Activated naive CD8-positive, alpha-beta T cell (primary cell): ENCODE measurements at regions not wholly inside any gene's neighbourhood (a gene's known extent, or its start where the extent isn't known, plus 50 kb on each side); places are given as distances from the start of the nearest gene placed in this dataset.

ENCODE experiments used
- H3K27ac Mint-ChIP-seq: one replicate; pipeline ENCODE4 v1.8.0; 2021; ENCODE audit warnings: mixed read lengths
- H3K27me3 Mint-ChIP-seq: one replicate; pipeline ENCODE4 v1.8.0; 2021; ENCODE audit warnings: mixed read lengths
- H3K36me3 Mint-ChIP-seq: one replicate; pipeline ENCODE4 v1.8.0; 2021; ENCODE audit warnings: mixed read lengths
- H3K4me1 Mint-ChIP-seq: one replicate; pipeline ENCODE4 v1.8.0; 2021; ENCODE audit warnings: low read depth, mixed read lengths
- H3K4me3 Mint-ChIP-seq: one replicate; pipeline ENCODE4 v1.8.0; 2021; ENCODE audit warnings: mild to moderate bottlenecking, mixed read lengths
- H3K9me3 Mint-ChIP-seq: one replicate; pipeline ENCODE4 v1.8.0; 2021; ENCODE audit warnings: low read depth, mixed read lengths

GRCh38 chr2:111653103-111653624, 230.8 kb downstream of the ANAPC1 start:
- no peak overlapping the region for H3K27ac Mint-ChIP-seq
- H3K4me1 Mint-ChIP-seq: no peaks in the 10 kb centered on the region
- H3K27me3 Mint-ChIP-seq: no peaks in the 10 kb centered on the region
- no peaks in the 10 kb centered on the region for H3K36me3 Mint-ChIP-seq
- H3K9me3 Mint-ChIP-seq: no peaks in the 10 kb centered on the region
- no peak overlapping the region for H3K4me3 Mint-ChIP-seq

GRCh38 chr2:111653913-111654312, 230.1 kb downstream of the ANAPC1 start:
- H3K27ac Mint-ChIP-seq: no peak overlapping the region
- H3K4me3 Mint-ChIP-seq: no peak overlapping the region
- no peaks in the 10 kb centered on the region for H3K9me3 Mint-ChIP-seq
- no peaks in the 10 kb centered on the region for H3K27me3 Mint-ChIP-seq
- no peaks in the 10 kb centered on the region for H3K36me3 Mint-ChIP-seq
- no peaks in the 10 kb centered on the region for H3K4me1 Mint-ChIP-seq

DNA sequence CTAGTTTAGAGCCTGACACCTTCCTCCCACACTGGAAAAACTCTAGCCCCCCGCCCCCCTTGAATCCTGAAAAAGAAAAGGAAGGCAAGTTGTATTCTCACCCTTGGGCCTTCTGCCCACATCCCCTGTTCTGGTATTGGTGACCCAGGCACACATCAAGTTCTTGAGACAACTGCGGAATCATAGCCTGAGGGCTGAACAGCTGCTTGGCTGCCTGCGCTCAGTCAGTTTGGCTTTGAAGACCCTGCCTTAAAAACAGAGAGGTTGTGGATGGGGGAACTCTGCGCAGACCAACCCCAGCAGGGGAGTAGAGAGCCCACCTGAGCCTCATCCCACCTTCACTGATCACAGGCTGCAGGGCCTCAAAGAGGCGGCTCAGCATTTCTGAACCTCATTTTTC, 229.2 kb downstream of the ANAPC1 start:
- Mint-ChIP-seq H3K27me3 (no peaks in the 10 kb centered on the region), H3K4me1 (no peaks in the 10 kb centered on the region)

DNA sequence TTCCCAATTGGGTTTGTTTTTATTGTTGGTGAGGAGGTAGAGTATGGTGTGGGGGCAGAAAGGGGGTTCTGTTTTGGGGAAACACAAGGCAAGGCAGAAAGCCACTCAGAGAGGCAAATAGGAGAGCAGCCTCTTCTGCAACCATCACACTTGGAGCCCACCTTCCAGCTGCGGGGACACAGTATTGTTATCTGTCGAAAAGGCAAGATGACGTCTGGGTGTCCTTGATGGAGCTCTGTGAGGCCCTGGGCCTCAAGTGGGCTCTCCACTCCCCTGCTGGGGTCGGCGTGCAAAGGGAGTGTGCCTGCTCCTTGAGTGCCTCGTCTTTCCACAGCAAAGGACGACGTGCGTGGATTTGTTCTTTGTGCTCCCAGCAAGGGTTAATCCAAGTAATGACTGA, 227.6 kb downstream of the ANAPC1 start:
- no peaks in the 10 kb centered on the region for H3K27me3 Mint-ChIP-seq
- H3K4me1 Mint-ChIP-seq: no peaks in the 10 kb centered on the region

More for the DNA sequence above, 229.2 kb downstream of the ANAPC1 start:
- Mint-ChIP-seq H3K36me3 (no peaks in the 10 kb centered on the region), H3K27ac (no peak overlapping the region), H3K9me3 (no peaks in the 10 kb centered on the region), H3K4me3 (no peak overlapping the region)

DNA sequence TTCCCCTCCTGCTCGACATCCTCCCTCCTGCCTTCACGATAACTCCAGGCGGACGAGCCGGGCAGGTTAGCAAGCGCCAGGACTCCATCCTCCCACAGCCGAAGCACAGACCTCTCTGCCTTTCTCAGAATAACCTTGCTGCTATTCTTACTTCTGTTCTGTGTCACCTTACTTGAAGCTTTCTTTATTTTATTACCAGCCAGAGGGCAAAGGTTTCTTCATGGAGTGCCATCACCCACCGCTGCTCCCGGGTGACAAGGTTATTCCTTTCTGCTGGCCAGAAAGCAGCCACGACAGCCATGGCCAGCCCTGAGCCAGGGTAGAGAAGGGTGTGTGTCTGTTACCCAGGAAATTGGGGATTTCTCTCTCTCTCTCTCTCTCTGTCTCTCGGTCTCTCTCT, 227.1 kb downstream of the ANAPC1 start:
- H3K27me3 Mint-ChIP-seq: no peaks in the 10 kb centered on the region

More for the DNA sequence above, 227.6 kb downstream of the ANAPC1 start:
- Mint-ChIP-seq H3K27ac (no peak overlapping the region), H3K9me3 (no peaks in the 10 kb centered on the region), H3K4me3 (no peak overlapping the region), H3K36me3 (no peaks in the 10 kb centered on the region)

GRCh38 chr2:111657351-111657975, 226.5 kb downstream of the ANAPC1 start:
- Mint-ChIP-seq H3K27ac (no peak overlapping the region), H3K4me3 (no peak overlapping the region), H3K9me3 (no peaks in the 10 kb centered on the region), H3K27me3 (no peaks in the 10 kb centered on the region), H3K36me3 (no peaks in the 10 kb centered on the region), H3K4me1 (no peaks in the 10 kb centered on the region)

More for the DNA sequence above, 227.1 kb downstream of the ANAPC1 start:
- H3K36me3 Mint-ChIP-seq: no peaks in the 10 kb centered on the region
- H3K4me3 Mint-ChIP-seq: no peak overlapping the region
- no peaks in the 10 kb centered on the region for H3K9me3 Mint-ChIP-seq
- no peak overlapping the region for H3K27ac Mint-ChIP-seq
- H3K4me1 Mint-ChIP-seq: no peaks in the 10 kb centered on the region

GRCh38 chr2:111659361-111660333, 224.3 kb downstream of the ANAPC1 start:
- Mint-ChIP-seq H3K4me1 (peaks cover 1% of the 10 kb centered on the region), H3K27ac (no peak overlapping the region), H3K27me3 (no peaks in the 10 kb centered on the region), H3K9me3 (no peaks in the 10 kb centered on the region), H3K36me3 (no peaks in the 10 kb centered on the region), H3K4me3 (no peak overlapping the region)

DNA sequence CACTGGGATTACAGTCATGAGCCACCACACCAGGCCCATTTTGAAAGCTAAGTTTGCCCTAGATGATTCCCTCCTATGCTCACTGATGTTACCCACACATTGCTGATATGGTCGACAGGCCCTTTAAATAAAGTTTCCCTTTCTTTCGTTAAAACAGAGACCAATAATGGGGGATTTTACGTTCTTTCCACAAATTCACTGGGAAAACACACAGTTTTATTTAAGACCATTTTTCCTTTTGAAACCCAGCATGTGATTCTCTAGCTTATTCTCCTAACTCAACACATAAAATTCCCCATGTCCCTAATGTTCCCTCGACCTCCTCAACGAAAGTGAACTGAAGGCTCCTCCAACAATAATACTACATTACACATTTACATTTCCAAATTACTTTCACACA, 223.2 kb downstream of the ANAPC1 start:
- Mint-ChIP-seq H3K9me3 (no peaks in the 10 kb centered on the region), H3K4me1 (peaks cover 1% of the 10 kb centered on the region), H3K27ac (no peak overlapping the region), H3K4me3 (no peak overlapping the region), H3K36me3 (no peaks in the 10 kb centered on the region), H3K27me3 (no peaks in the 10 kb centered on the region)

DNA sequence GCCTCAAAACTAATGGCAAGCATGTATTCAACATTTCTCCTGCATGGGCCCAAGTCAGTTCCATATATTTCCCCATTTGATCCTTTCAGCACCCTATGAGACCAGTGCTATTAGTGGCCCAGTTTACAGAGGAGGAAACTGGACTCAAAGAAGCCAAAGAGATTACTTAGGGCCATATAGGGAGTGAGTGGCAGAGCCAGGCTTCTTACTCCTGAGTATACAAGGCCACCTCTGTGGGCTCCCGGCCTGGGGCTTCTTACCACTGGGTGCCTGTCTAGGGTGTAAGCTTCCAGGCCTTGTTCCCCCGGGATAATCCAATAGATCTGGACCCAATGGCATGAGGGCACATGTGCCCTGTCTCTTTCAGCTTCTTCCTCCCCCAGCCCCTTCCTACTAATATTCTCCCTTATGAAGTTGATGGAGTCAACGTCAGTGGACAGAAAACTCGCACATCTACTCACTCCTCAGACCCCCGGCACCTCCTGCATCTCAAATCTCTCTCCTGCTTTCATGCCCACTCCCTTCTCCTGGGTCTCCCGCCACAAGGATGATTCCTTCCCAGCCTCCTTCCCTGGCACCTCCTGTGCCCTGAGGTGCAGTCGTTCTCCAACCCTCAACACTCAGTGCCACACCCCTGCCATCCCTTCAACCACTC, 222.6 kb downstream of the ANAPC1 start:
- Mint-ChIP-seq H3K9me3 (no peaks in the 10 kb centered on the region), H3K27me3 (no peaks in the 10 kb centered on the region), H3K4me3 (no peak overlapping the region), H3K27ac (no peak overlapping the region), H3K36me3 (no peaks in the 10 kb centered on the region), H3K4me1 (peaks cover 1% of the 10 kb centered on the region)

DNA sequence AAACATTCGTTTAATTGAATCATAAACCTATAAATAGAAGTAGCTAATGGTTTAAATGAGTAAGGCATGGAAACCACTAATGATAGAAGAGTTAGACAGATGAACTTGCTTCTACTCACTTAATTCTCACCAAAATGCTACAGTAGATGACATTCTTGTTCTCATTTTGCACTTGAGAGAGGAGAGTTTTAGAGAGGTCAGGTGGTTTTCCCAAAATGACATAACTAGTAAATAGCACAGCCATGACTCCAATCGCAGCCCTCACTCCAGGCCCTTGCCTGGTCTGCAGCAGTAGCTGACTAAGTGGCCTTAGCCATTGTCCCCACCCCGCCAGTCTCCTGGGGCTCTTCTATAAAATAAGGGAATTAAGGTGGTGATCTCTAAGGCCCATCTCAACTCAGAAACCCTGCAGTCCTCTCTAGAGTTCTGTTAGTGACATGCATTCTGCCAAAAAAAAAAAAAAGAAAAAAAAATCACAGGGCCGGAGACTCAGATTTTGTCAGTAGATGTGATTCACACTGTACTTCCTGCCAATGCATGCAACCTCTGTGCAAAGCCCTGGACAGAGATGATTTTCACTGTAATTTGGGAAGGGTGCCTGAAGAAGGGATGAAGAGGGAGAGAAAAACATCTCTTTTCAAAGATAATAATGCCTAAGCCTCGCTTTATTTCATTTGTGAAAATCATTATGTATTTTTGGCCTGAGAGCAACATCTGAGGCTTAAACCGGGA, 221.8 kb downstream of the ANAPC1 start:
- Mint-ChIP-seq H3K4me1 (peaks cover 1% of the 10 kb centered on the region), H3K36me3 (no peaks in the 10 kb centered on the region), H3K27ac (no peak overlapping the region), H3K4me3 (no peak overlapping the region), H3K9me3 (no peaks in the 10 kb centered on the region), H3K27me3 (no peaks in the 10 kb centered on the region)

DNA sequence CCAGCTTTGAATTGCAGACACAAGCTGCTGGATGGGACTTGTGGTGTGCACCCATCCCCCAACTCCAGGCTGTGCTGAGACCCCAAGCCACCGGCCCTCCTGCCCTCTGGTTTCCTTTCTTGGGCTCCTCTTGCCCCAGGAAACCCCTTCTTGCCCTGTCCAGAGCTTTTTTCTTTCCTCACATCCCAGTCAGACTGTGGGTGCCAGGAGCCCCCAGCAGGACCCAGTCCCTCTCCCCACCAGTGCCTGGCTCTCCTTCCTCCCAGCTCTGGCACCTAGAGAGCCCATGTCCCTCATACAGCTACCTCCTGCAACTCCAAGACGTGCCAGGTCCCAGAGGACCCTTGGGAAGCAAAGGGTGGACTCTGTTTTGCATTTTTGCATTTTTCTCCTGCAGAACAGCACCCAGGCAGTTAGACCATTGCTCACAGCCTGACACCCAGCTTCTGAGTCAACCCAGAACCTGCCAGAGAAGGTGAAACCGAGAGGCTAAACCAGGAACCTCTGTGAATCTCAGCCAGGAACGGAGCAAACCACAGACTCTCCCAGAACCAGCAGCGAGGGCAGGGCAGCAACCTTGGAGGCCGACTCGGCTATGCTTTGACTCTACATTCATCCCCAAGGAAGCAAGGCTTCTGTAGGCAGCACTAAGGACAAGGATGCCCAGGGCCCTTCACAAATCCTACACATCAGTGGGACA, 221.1 kb downstream of the ANAPC1 start:
- Mint-ChIP-seq H3K27me3 (no peaks in the 10 kb centered on the region), H3K27ac (no peak overlapping the region), H3K4me3 (no peak overlapping the region), H3K36me3 (no peaks in the 10 kb centered on the region), H3K9me3 (no peaks in the 10 kb centered on the region), H3K4me1 (peaks cover 1% of the 10 kb centered on the region)

GRCh38 chr2:111663471-111664274, 220.3 kb downstream of the ANAPC1 start:
- Mint-ChIP-seq H3K27me3 (no peaks in the 10 kb centered on the region), H3K36me3 (no peaks in the 10 kb centered on the region), H3K9me3 (no peaks in the 10 kb centered on the region), H3K4me1 (peaks cover 1% of the 10 kb centered on the region), H3K4me3 (no peak overlapping the region), H3K27ac (no peak overlapping the region)

DNA sequence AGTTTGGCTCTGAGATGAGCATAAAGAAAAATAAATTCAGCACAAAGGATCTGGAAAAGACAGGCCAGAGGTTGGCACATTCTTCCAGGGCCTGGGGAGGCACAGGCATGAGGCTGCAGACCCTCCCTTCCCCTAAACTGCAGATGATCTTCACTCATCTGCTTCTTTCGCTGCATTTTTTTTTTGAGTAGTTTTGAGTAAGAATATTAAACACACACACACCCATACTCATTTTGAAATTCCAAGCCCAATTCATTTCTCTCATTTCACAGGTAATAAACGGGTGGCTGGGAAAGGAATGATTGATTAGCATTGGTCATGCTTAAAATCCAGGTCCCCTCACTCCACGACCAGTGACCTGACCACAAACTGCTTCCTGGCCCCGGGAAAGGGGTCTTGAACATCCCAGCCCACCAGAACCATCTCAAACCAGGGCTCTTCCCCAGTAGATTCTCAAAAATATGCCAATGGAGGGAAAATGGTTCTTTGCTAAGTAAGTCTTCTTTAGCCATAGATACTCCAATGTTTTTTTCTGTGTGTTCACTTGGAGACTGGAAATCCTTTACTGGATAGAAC, 219.6 kb downstream of the ANAPC1 start:
- Mint-ChIP-seq H3K27ac (no peak overlapping the region), H3K27me3 (no peaks in the 10 kb centered on the region), H3K9me3 (no peaks in the 10 kb centered on the region), H3K4me3 (no peak overlapping the region), H3K36me3 (no peaks in the 10 kb centered on the region), H3K4me1 (peaks cover 1% of the 10 kb centered on the region)
